ENCODE measurements at regions not wholly inside any gene's neighbourhood (a gene's known extent, or its start where the extent isn't known, plus 50 kb on each side); places are given as distances from the start of the nearest gene placed in this dataset.

DNA sequence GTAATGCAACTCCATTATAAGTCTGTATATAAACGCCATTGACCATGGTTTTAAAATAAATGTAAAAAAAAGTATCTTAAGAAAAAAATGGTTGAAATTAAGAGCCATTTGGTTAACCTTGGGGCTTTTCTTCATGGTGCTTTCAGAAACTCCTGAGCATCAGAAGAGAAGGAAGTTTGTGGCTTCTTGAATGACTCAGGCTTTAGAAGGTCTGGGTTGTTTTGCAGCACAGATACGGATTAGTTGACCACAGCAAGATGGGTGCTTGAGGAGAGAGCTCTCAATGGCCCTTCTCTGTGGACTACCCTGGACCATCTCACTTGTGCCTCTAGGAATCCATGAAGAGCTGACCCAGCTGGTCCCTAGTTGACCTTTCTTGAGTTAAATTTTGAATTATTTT, 189.5 kb downstream of the TMEM38B start:
- H3K27me3 ChIP-seq = no peaks in the 10 kb centered on the region
- H3K27ac ChIP-seq = no peak overlapping the region
- no peak for TF ChIP-seq POLR2A (IDR thresholded peaks at IDR 0.05)
- TF ChIP-seq, protein P1, sequence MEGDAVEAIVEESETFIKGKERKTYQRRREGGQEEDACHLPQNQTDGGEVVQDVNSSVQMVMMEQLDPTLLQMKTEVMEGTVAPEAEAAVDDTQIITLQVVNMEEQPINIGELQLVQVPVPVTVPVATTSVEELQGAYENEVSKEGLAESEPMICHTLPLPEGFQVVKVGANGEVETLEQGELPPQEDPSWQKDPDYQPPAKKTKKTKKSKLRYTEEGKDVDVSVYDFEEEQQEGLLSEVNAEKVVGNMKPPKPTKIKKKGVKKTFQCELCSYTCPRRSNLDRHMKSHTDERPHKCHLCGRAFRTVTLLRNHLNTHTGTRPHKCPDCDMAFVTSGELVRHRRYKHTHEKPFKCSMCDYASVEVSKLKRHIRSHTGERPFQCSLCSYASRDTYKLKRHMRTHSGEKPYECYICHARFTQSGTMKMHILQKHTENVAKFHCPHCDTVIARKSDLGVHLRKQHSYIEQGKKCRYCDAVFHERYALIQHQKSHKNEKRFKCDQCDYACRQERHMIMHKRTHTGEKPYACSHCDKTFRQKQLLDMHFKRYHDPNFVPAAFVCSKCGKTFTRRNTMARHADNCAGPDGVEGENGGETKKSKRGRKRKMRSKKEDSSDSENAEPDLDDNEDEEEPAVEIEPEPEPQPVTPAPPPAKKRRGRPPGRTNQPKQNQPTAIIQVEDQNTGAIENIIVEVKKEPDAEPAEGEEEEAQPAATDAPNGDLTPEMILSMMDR (IDR thresholded peaks at IDR 0.05) = no peak
- H3K4me3 ChIP-seq = no peak overlapping the region
- no peak for DNase-seq
- no peaks in the 10 kb centered on the region for H3K4me1 ChIP-seq
- H3K9me3 ChIP-seq = no peaks in the 10 kb centered on the region
- H3K36me3 ChIP-seq = no peaks in the 10 kb centered on the region
- intact Hi-C loops (cut with DNase I; ENCODE audit: low total_unique reads) = no loop called here

DNA sequence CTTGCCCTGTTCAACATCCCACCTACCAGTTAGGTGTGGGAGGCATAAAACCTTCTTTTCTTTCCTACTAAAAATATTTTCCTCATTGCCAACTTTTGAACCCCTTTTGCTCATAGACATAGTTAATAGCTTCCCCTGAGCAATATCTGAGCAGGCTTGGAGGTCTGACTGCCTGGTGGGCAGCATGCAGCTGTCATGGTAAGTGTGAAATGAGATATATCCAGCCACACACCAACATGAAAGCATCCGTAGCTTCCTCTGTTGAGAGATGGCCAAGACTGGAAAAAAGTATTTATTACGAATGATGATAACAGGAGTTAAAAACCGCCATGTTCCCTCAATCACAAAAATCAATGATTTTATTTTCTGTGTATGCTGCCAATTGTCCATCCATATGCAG, 190.1 kb downstream of the TMEM38B start:
- no peak for DNase-seq
- no peaks in the 10 kb centered on the region for H3K9me3 ChIP-seq
- no peak overlapping the region for H3K27ac ChIP-seq
- no peaks in the 10 kb centered on the region for H3K36me3 ChIP-seq
- no peak overlapping the region for H3K4me3 ChIP-seq
- no peaks in the 10 kb centered on the region for H3K4me1 ChIP-seq
- TF ChIP-seq POLR2A (IDR thresholded peaks at IDR 0.05) = no peak
- TF ChIP-seq, protein P1 (IDR thresholded peaks at IDR 0.05) = no peak
- intact Hi-C loops (cut with DNase I; ENCODE audit: low total_unique reads) = no loop called here
- no peaks in the 10 kb centered on the region for H3K27me3 ChIP-seq

DNA sequence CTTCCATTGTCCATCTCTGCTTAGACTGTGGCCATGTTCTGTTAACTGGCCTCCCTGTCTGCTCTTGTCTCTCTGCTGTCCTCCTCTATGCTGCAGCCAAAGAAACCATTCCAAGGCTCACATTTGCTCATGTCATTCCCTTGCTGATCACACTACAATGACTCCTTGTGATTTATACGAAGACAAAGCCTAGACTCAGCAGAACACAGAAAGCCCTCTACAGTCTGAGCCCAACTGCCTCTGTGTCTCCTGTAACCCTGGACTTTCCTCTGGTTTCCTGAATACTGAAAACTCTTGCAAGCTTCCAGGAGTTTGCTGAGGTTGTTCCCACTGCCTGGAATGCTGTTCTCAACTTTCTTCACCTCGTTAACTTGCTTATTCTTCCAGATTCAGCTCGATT, 191.8 kb downstream of the TMEM38B start:
- no peak for TF ChIP-seq POLR2A (IDR thresholded peaks at IDR 0.05)
- TF ChIP-seq, protein P1 (IDR thresholded peaks at IDR 0.05) = no peak
- H3K27me3 ChIP-seq = no peaks in the 10 kb centered on the region
- H3K36me3 ChIP-seq = no peaks in the 10 kb centered on the region
- no peak overlapping the region for H3K27ac ChIP-seq
- no peaks in the 10 kb centered on the region for H3K9me3 ChIP-seq
- H3K4me1 ChIP-seq = no peaks in the 10 kb centered on the region
- DNase-seq = no peak
- intact Hi-C loops (cut with DNase I; ENCODE audit: low total_unique reads) = no loop called here
- no peak overlapping the region for H3K4me3 ChIP-seq

DNA sequence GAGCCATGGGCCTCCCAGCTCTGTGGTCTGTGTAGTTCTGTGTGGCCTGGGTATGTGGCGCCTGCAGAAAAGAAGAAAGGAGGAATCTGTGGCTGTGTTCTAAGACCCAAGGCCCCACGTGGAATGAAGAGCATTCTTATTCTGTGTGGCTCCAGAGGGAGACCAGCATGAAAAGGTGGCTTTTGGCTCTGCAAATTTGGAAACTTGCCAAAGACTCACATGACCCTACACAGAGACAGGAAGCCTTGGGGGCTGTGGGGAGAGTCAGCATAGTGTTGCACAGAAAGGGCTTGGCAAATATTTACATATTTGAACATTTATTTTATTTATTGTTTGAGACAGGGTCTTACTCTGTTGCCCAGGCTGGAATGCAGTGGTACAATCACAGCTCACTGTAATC, 193.3 kb downstream of the TMEM38B start:
- Histone ChIP-seq H3K4me1 (no peaks in the 10 kb centered on the region), H3K27me3 (no peaks in the 10 kb centered on the region), H3K36me3 (no peaks in the 10 kb centered on the region), H3K9me3 (no peaks in the 10 kb centered on the region), H3K4me3 (no peak overlapping the region), H3K27ac (no peak overlapping the region)
- TF ChIP-seq, protein P1 (IDR thresholded peaks at IDR 0.05) = no peak
- intact Hi-C loops (cut with DNase I; ENCODE audit: low total_unique reads) = no loop called here
- DNase-seq = no peak

DNA sequence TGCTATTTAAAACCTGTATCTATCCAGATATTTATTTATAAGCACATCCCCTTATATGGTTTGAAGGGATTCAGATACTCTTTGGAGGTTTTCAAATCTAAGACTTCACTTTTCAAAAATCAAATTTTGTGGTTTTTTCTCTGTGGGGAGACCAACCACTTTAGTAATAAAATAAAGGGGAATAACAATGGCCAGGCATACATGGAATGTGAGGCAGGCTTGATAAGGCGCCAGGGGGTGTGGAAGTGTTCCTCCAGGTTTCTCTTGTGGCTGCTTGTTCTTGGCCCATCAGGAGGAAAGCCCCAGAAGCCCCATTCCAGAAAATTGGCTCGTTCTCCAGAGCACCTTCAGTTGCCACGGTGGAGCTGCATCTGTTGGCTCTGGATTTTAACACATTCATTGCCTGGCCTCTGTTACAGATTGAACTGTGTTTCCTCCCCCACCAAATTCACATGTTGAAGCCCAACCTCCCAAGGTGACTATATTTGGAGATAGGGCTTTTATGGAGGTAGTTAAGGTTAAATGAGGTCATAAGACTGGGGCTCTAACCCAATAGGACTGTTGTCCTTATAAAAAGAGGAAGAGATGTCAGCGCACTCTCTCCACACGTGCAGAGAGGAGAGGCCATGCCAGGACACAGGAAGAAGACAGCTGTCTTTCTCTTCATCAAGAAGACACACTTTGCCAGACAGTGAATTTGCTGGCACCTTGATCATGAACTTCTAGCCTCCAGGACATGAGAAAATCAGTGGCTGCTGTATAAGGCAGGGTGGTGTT, 195.9 kb downstream of the TMEM38B start:
- H3K36me3 ChIP-seq = no peaks in the 10 kb centered on the region
- no peak for TF ChIP-seq POLR2A (IDR thresholded peaks at IDR 0.05)
- TF ChIP-seq, protein P1 (IDR thresholded peaks at IDR 0.05) = no peak
- H3K4me1 ChIP-seq = no peaks in the 10 kb centered on the region
- H3K4me3 ChIP-seq = no peak overlapping the region
- no peak for DNase-seq
- intact Hi-C loops (cut with DNase I; ENCODE audit: low total_unique reads) = no loop called here
- H3K9me3 ChIP-seq = no peaks in the 10 kb centered on the region
- no peak overlapping the region for H3K27ac ChIP-seq
- no peaks in the 10 kb centered on the region for H3K27me3 ChIP-seq

Data from uterus (tissue), 3 donors.